KMS-11 (cell line): ENCODE measurements at regions not wholly inside any gene's neighbourhood (a gene's known extent, or its start where the extent isn't known, plus 50 kb on each side); places are given as distances from the start of the nearest gene placed in this dataset.

ENCODE experiments used
- H2AFZ ChIP-seq: fragments of 200-600 bp; sonication (generic); 2 replicates; pipeline ENCODE4 v1.6.1; 2016; ENCODE audit warnings: antibody characterized with exemption, mixed run types, low read depth
- H3K27ac ChIP-seq: fragments of 200-600 bp; sonication (generic); 2 replicates; pipeline ENCODE4 v1.6.1; 2016; ENCODE audit warnings: mild to moderate bottlenecking, mixed run types
- H3K27me3 ChIP-seq: fragments of 200-600 bp; sonication (generic); 2 replicates; pipeline ENCODE4 v1.6.1; 2017; ENCODE audit warnings: mild to moderate bottlenecking, low read depth, mixed run types, moderate library complexity; ENCODE audit not compliant: insufficient read depth
- H3K36me3 ChIP-seq: fragments of 200-600 bp; sonication (generic); 2 replicates; pipeline ENCODE4 v1.6.1; 2017; ENCODE audit warnings: mild to moderate bottlenecking, mixed run types; ENCODE audit not compliant: insufficient read depth
- H3K4me1 ChIP-seq: fragments of 200-600 bp; sonication (generic); 2 replicates; pipeline ENCODE4 v1.6.1; 2016; ENCODE audit warnings: mild to moderate bottlenecking, low read depth, mixed run types; ENCODE audit not compliant: poor library complexity, severe bottlenecking
- H3K4me2 ChIP-seq: fragments of 200-600 bp; sonication (generic); 2 replicates; pipeline ENCODE4 v1.7.0; 2016; ENCODE audit warnings: mild to moderate bottlenecking, mixed run types
- H3K4me3 ChIP-seq: fragments of 200-600 bp; sonication (generic); IDR thresholded peaks from 2 replicates; pipeline ENCODE4 v1.6.1; 2017; ENCODE audit warnings: low read depth, low read length, mixed read lengths; ENCODE audit not compliant: insufficient read depth
- H3K79me2 ChIP-seq: fragments of 200-600 bp; sonication (generic); 2 replicates; pipeline ENCODE4 v1.6.1; 2016; ENCODE audit warnings: low read depth, mixed run types; ENCODE audit not compliant: insufficient read depth
- H3K9ac ChIP-seq: fragments of 200-600 bp; sonication (generic); 2 replicates; pipeline ENCODE4 v1.6.1; 2016; ENCODE audit warnings: mild to moderate bottlenecking, mixed run types
- H4K20me1 ChIP-seq: fragments of 200-600 bp; sonication (generic); 2 replicates; pipeline ENCODE4 v1.6.1; 2016; ENCODE audit warnings: mild to moderate bottlenecking, mixed run types; ENCODE audit not compliant: insufficient read depth
- CTCF ChIP-seq: fragments of 200-600 bp; sonication (generic); conservative IDR thresholded peaks from 2 replicates; pipeline ENCODE4 v1.6.1; 2017; ENCODE audit warnings: low read depth, mild to moderate bottlenecking, antibody characterized with exemption, low read length, moderate library complexity, mixed read lengths

- H3K27me3 ChIP-seq = no peaks in the 10 kb centered on the region
- no peak overlapping the region for H2AFZ ChIP-seq
- no peaks in the 10 kb centered on the region for H4K20me1 ChIP-seq
- no peak overlapping the region for H3K27ac ChIP-seq
- no peaks in the 10 kb centered on the region for H3K4me1 ChIP-seq
- no peaks in the 10 kb centered on the region for H3K36me3 ChIP-seq
- TF ChIP-seq CTCF = no peak
- no peak overlapping the region for H3K4me3 ChIP-seq
- no peak overlapping the region for H3K9ac ChIP-seq
- no peaks in the 10 kb centered on the region for H3K79me2 ChIP-seq
- H3K4me2 ChIP-seq = no peak overlapping the region
Measured at GRCh38 chr2:161061786-161062185, 98.4 kb upstream of the TANK start.

GRCh38 chr2:161063157-161063945 lies 96.9 kb upstream of the TANK start:
- Histone ChIP-seq H3K79me2 (no peaks in the 10 kb centered on the region), H3K4me2 (no peak overlapping the region), H3K36me3 (no peaks in the 10 kb centered on the region), H3K27me3 (no peaks in the 10 kb centered on the region), H2AFZ (peak overlapping the region; percentile 18; the same call in 1 of the 2 replicates), H3K4me1 (no peaks in the 10 kb centered on the region), H4K20me1 (no peaks in the 10 kb centered on the region), H3K9ac (no peak overlapping the region), H3K4me3 (no peak overlapping the region), H3K27ac (no peak overlapping the region)
- peak; percentile 94 for TF ChIP-seq CTCF

- Histone ChIP-seq H3K79me2 (no peaks in the 10 kb centered on the region), H3K27me3 (no peaks in the 10 kb centered on the region), H3K4me2 (no peak overlapping the region), H4K20me1 (no peaks in the 10 kb centered on the region), H3K36me3 (no peaks in the 10 kb centered on the region), H3K27ac (no peak overlapping the region), H3K4me3 (no peak overlapping the region), H3K9ac (no peak overlapping the region), H3K4me1 (no peaks in the 10 kb centered on the region), H2AFZ (peak overlapping the region; percentile 18; the same call in 1 of the 2 replicates)
- TF ChIP-seq CTCF = peak; percentile 53; the same call in 1 of the 2 replicates
Measured at GRCh38 chr2:161063946-161064306, 96.3 kb upstream of the TANK start.

GRCh38 chr2:161067846-161068350 lies 92.3 kb upstream of the TANK start:
- H3K79me2 ChIP-seq = no peaks in the 10 kb centered on the region
- no peak overlapping the region for H3K4me2 ChIP-seq
- no peak overlapping the region for H3K9ac ChIP-seq
- no peaks in the 10 kb centered on the region for H3K27me3 ChIP-seq
- no peaks in the 10 kb centered on the region for H4K20me1 ChIP-seq
- H3K36me3 ChIP-seq = no peaks in the 10 kb centered on the region
- H3K4me1 ChIP-seq = no peaks in the 10 kb centered on the region
- H3K4me3 ChIP-seq = no peak overlapping the region
- TF ChIP-seq CTCF = no peak
- H3K27ac ChIP-seq = no peak overlapping the region
- H2AFZ ChIP-seq = no peak overlapping the region
